GDM1 (cell line): ENCODE measurements at regions not wholly inside any gene's neighbourhood (a gene's known extent, or its start where the extent isn't known, plus 50 kb on each side); places are given as distances from the start of the nearest gene placed in this dataset.

Experiments
- DNase-seq: peaks from one replicate; lab custom pipeline; 2025; lab: John Stamatoyannopoulos, UW

GRCh38 chr20:19807946-19808330 is 49.9 kb downstream of the RIN2 start:
- DNase-seq, result no peak

- DNase-seq, result no peak
These were observed 50.4 kb downstream of the RIN2 start for GRCh38 chr20:19808498-19808897.

- DNase-seq, result no peak
These were observed 51.4 kb downstream of the RIN2 start for GRCh38 chr20:19809505-19809904.

GRCh38 chr20:19811231-19811630 is 53.2 kb downstream of the RIN2 start:
- no peak for DNase-seq

- DNase-seq, result no peak
These were observed 54.0 kb downstream of the RIN2 start for GRCh38 chr20:19812056-19812455.

- DNase-seq, result no peak
These were observed 54.6 kb downstream of the RIN2 start for GRCh38 chr20:19812696-19813095.

GRCh38 chr20:19813846-19814640 is 56.0 kb downstream of the RIN2 start:
- no peak for DNase-seq

- DNase-seq, result no peak
These were observed 57.5 kb downstream of the RIN2 start for GRCh38 chr20:19815553-19815991.

GRCh38 chr20:19816386-19816785 is 58.3 kb downstream of the RIN2 start:
- DNase-seq, result no peak

- no peak for DNase-seq
These were observed 59.0 kb downstream of the RIN2 start for GRCh38 chr20:19817017-19817416.

- no peak for DNase-seq
These were observed 61.1 kb downstream of the RIN2 start for GRCh38 chr20:19819149-19819548.

- DNase-seq, result no peak
These were observed 62.6 kb downstream of the RIN2 start for GRCh38 chr20:19820555-19821211.

GRCh38 chr20:19821606-19822005 is 63.5 kb downstream of the RIN2 start:
- no peak for DNase-seq

- no peak for DNase-seq
These were observed 65.2 kb downstream of the RIN2 start for GRCh38 chr20:19823216-19823615.

- DNase-seq, result no peak
These were observed 65.9 kb downstream of the RIN2 start for GRCh38 chr20:19823971-19824370.

GRCh38 chr20:19824861-19825260 is 66.8 kb downstream of the RIN2 start:
- DNase-seq, result no peak

- DNase-seq, result no peak
These were observed 68.3 kb downstream of the RIN2 start for GRCh38 chr20:19826179-19826914.

- DNase-seq, result no peak
These were observed 69.8 kb downstream of the RIN2 start for GRCh38 chr20:19827818-19828217.

GRCh38 chr20:19828232-19828631 is 70.2 kb downstream of the RIN2 start:
- DNase-seq, result no peak

GRCh38 chr20:19830211-19830785 is 72.2 kb downstream of the RIN2 start:
- no peak for DNase-seq

GRCh38 chr20:19832875-19833274 is 74.8 kb downstream of the RIN2 start:
- DNase-seq, result no peak

GRCh38 chr20:19833395-19833794 is 75.3 kb downstream of the RIN2 start:
- DNase-seq, result no peak

GRCh38 chr20:19834287-19834686 is 76.2 kb downstream of the RIN2 start:
- DNase-seq, result no peak
